SK-N-SH (cell line): ENCODE measurements at regions not wholly inside any gene's neighbourhood (a gene's known extent, or its start where the extent isn't known, plus 50 kb on each side); places are given as distances from the start of the nearest gene placed in this dataset.

Source experiments
- CTCF ChIA-PET: fragments of 300-600, 350-600 bp; formaldehyde crosslinking; extraction: SDS; loops from one replicate; lab custom pipeline; 2021; lab: Yijun Ruan, JAX
- POLR2A ChIA-PET: fragments of 350-600 bp; sonication (Branson Sonifier 250); formaldehyde crosslinking; extraction: SDS; loops from one replicate; lab custom pipeline; 2020; ENCODE audit warnings: antibody characterized with exemption, inconsistent platforms; lab: Yijun Ruan, JAX
- DNase-seq: peaks from one replicate; pipeline ENCODE4 v3.0.0; 2012
- H2AFZ ChIP-seq: fragments of 200-600 bp; sonication (generic); 2 replicates; pipeline ENCODE4 v1.8.1; 2016; ENCODE audit warnings: antibody characterized with exemption, mild to moderate bottlenecking, low read depth
- H3F3A ChIP-seq: fragments of 200-600 bp; sonication (generic); replicated peaks from 2 replicates; pipeline ENCODE3; 2016; ENCODE audit warnings: antibody characterized with exemption, mild to moderate bottlenecking; ENCODE audit not compliant: insufficient read depth
- H3K27ac ChIP-seq, 2 experiments: fragments of 200-500 bp in 1 of 2; fragments of 200-600 bp in 1 of 2; sonication (Bioruptor generic) in 1 of 2; sonication (generic), shearing (Covaris generic) in 1 of 2; 2 replicates each; pipeline versions ENCODE4 v1.5.1 to v1.6.1; 2014 to 2016; ENCODE audit warnings: low read depth in 2 of 2, inconsistent platforms in 1 of 2, low read length in 1 of 2, mild to moderate bottlenecking in 1 of 2, mixed read lengths in 1 of 2
- H3K27me3 ChIP-seq: fragments of 200-600 bp; sonication (generic), shearing (Covaris generic); 2 replicates; pipeline ENCODE4 v1.6.1; 2016; ENCODE audit warnings: mixed run types; ENCODE audit not compliant: insufficient read depth
- H3K36me3 ChIP-seq, 2 experiments: fragments of 200-500 bp in 1 of 2; fragments of 200-600 bp in 1 of 2; sonication (Bioruptor generic) in 1 of 2; sonication (generic) in 1 of 2; replicated peaks in 1 of 2; 2 replicates each; pipeline versions ENCODE3 to v1.5.1; 2014 to 2016; ENCODE audit warnings: low read length in 1 of 2, mild to moderate bottlenecking in 1 of 2; ENCODE audit not compliant: insufficient read depth in 2 of 2, control insufficient read depth in 1 of 2
- H3K4me1 ChIP-seq, 2 experiments: fragments of 200-500 bp in 1 of 2; fragments of 200-600 bp in 1 of 2; sonication (Bioruptor generic) in 1 of 2; sonication (generic), shearing (Covaris generic) in 1 of 2; 2 replicates each; pipeline versions ENCODE4 v1.5.1 to v1.6.1; 2014 to 2016; ENCODE audit warnings: low read depth in 1 of 2, low read length in 1 of 2, mixed run types in 1 of 2; ENCODE audit not compliant: insufficient read depth in 2 of 2, control insufficient read depth in 1 of 2
- H3K4me2 ChIP-seq: fragments of 200-600 bp; sonication (generic), shearing (Covaris generic); 2 replicates; pipeline ENCODE4 v1.6.1; 2017; ENCODE audit warnings: mixed run types
- H3K4me3 ChIP-seq, 2 experiments: fragments of 200-500 bp in 1 of 2; fragments of 200-600 bp in 1 of 2; sonication (Bioruptor generic) in 1 of 2; sonication (generic), shearing (Covaris generic) in 1 of 2; 2 replicates each; pipeline versions ENCODE4 v1.5.1 to v1.8.1; 2014 to 2016; ENCODE audit warnings: low read depth in 2 of 2, inconsistent platforms in 1 of 2, low read length in 1 of 2, mild to moderate bottlenecking in 1 of 2, mixed read lengths in 1 of 2, moderate library complexity in 1 of 2
- H3K79me2 ChIP-seq: fragments of 200-600 bp; sonication (generic); 2 replicates; pipeline ENCODE4 v1.8.1; 2017; ENCODE audit warnings: mild to moderate bottlenecking; ENCODE audit not compliant: insufficient read depth
- H3K9ac ChIP-seq: fragments of 200-600 bp; sonication (generic); 2 replicates; pipeline ENCODE4 v1.6.1; 2017; ENCODE audit warnings: mixed run types
- H3K9me2 ChIP-seq: fragments of 200-600 bp; sonication (generic); 2 replicates; pipeline ENCODE4 v1.6.1; 2017; ENCODE audit warnings: mixed run types
- H3K9me3 ChIP-seq: fragments of 200-600 bp; sonication (generic); 2 replicates; pipeline ENCODE4 v1.6.1; 2017; ENCODE audit warnings: mixed run types, mild to moderate bottlenecking, moderate library complexity
- H4K20me1 ChIP-seq: fragments of 200-600 bp; sonication (generic); 2 replicates; pipeline ENCODE4 v1.6.1; 2017; ENCODE audit warnings: mild to moderate bottlenecking, mixed run types; ENCODE audit not compliant: insufficient read depth
- CHD2 ChIP-seq: fragments of 150-350 bp; IDR thresholded peaks from 2 replicates; pipeline ENCODE4 v1.6.1; 2018; ENCODE audit warnings: low read length; ENCODE audit not compliant: partially characterized antibody
- ELF1 ChIP-seq: IDR thresholded peaks from 2 replicates; pipeline ENCODE4 v1.4.0; 2012
- EP300 ChIP-seq, 2 experiments: IDR thresholded peaks; 2 replicates each; pipeline versions ENCODE4 v1.4.0 to v1.6.1; 2012; ENCODE audit warnings: borderline replicate concordance in 1 of 2, low read depth in 1 of 2, low read length in 1 of 2
- MXI1 ChIP-seq: IDR thresholded peaks from 2 replicates; pipeline ENCODE4 v1.6.1; 2012; ENCODE audit warnings: mild to moderate bottlenecking, low read depth, low read length, improper control_type of control experiment
- NRF1 ChIP-seq: IDR thresholded peaks from 2 replicates; pipeline ENCODE4 v1.6.1; 2012; ENCODE audit warnings: low read depth, mild to moderate bottlenecking, low read length
- POLR2AphosphoS5 ChIP-seq: IDR thresholded peaks from 2 replicates; pipeline ENCODE4 v1.6.1; 2012; ENCODE audit warnings: low read depth, low read length
- RAD21 ChIP-seq: IDR thresholded peaks from 2 replicates; pipeline ENCODE4 v1.6.1; 2012; ENCODE audit warnings: mild to moderate bottlenecking, low read length
- RCOR1 ChIP-seq: fragments of 150-350 bp; IDR thresholded peaks from 2 replicates; pipeline ENCODE4 v1.6.1; 2017; ENCODE audit warnings: antibody characterized with exemption, low read length
- RFX5 ChIP-seq: IDR thresholded peaks from 2 replicates; pipeline ENCODE4 v1.6.1; 2012; ENCODE audit warnings: mild to moderate bottlenecking, improper control_type of control experiment, low read length
- whole genome bisulfite sequencing: methylation state at CpG from one replicate; pipeline ENCODE4 v1.1.6; 2017; ENCODE audit warnings: low lambda C conversion rate; 5-methylcytosine and 5-hydroxymethylcytosine counted together
- TF ChIP-seq, protein P1 (sequence below): IDR thresholded peaks from 2 replicates; pipeline ENCODE4 v1.6.1; 2012; ENCODE audit warnings: mild to moderate bottlenecking, low read depth, low read length, moderate library complexity
- TF ChIP-seq, protein P2 (sequence below): fragments of 150-350 bp; IDR thresholded peaks from 2 replicates; pipeline ENCODE4 v1.6.1; 2017; ENCODE audit warnings: antibody characterized with exemption, low read length, low read depth, borderline replicate concordance
- TF ChIP-seq, protein P3 (sequence below): IDR thresholded peaks from 2 replicates; pipeline ENCODE4; 2012
- TF ChIP-seq, protein P4 (sequence below): fragments of 150-350 bp; IDR thresholded peaks from 2 replicates; pipeline ENCODE4 v1.6.1; 2016; ENCODE audit warnings: mild to moderate bottlenecking, low read depth, low read length
- TF ChIP-seq, protein P5 (sequence below): IDR thresholded peaks from 2 replicates; pipeline ENCODE4 v1.4.0; 2012; ENCODE audit warnings: low read depth, borderline replicate concordance

DNA sequence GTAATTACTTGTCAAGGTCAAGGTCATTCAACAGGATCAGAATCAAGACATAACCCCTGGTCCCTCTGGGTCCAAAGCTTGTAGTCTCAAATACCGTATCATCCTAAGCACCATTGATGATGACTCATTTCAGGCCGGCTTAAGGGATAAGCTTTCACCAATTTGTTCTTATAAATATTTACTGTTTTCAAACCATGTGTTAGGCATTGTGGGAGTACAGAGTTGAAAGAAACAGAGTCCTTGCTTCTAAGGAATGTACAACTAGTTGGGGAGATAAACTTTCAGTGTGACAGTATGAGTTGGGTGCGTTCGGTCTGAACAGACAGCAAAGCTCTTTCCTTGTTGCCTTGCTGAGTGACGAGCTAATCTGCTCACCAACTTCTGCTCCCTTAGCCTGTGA lies 183.5 kb upstream of the MAF start:
- POLR2A ChIA-PET: no interaction called here
- Histone ChIP-seq H3K36me3 (no peaks in the 10 kb centered on the region), H3K27ac (no peak overlapping the region), H3F3A (no peaks in the 10 kb centered on the region), H3K4me1 (no peaks in the 10 kb centered on the region), H3K4me2 (no peak overlapping the region), H3K9ac (no peak overlapping the region), H3K79me2 (no peaks in the 10 kb centered on the region), H3K27me3 (no peaks in the 10 kb centered on the region), H3K9me3 (no peaks in the 10 kb centered on the region), H3K4me3 (no peak overlapping the region), H2AFZ (no peak overlapping the region)
- WGBS: 53% methylated on average over 5 of the region's 5 CpGs
- DNase-seq: no peak
- CTCF ChIA-PET: no interaction called here
- TF ChIP-seq RAD21 (no peak), RFX5 (no peak), EP300 (IDR thresholded peaks at IDR 0.05; ENCODE audit: borderline replicate concordance in 1 of 2, low read depth in 1 of 2, low read length in 1 of 2) (no peak), NRF1 (no peak), POLR2AphosphoS5 (no peak), RCOR1 (no peak), MXI1 (no peak), CHD2 (no peak), ELF1 (no peak)
- TF ChIP-seq, protein P1, sequence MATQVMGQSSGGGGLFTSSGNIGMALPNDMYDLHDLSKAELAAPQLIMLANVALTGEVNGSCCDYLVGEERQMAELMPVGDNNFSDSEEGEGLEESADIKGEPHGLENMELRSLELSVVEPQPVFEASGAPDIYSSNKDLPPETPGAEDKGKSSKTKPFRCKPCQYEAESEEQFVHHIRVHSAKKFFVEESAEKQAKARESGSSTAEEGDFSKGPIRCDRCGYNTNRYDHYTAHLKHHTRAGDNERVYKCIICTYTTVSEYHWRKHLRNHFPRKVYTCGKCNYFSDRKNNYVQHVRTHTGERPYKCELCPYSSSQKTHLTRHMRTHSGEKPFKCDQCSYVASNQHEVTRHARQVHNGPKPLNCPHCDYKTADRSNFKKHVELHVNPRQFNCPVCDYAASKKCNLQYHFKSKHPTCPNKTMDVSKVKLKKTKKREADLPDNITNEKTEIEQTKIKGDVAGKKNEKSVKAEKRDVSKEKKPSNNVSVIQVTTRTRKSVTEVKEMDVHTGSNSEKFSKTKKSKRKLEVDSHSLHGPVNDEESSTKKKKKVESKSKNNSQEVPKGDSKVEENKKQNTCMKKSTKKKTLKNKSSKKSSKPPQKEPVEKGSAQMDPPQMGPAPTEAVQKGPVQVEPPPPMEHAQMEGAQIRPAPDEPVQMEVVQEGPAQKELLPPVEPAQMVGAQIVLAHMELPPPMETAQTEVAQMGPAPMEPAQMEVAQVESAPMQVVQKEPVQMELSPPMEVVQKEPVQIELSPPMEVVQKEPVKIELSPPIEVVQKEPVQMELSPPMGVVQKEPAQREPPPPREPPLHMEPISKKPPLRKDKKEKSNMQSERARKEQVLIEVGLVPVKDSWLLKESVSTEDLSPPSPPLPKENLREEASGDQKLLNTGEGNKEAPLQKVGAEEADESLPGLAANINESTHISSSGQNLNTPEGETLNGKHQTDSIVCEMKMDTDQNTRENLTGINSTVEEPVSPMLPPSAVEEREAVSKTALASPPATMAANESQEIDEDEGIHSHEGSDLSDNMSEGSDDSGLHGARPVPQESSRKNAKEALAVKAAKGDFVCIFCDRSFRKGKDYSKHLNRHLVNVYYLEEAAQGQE: no peak
- TF ChIP-seq, protein P2, sequence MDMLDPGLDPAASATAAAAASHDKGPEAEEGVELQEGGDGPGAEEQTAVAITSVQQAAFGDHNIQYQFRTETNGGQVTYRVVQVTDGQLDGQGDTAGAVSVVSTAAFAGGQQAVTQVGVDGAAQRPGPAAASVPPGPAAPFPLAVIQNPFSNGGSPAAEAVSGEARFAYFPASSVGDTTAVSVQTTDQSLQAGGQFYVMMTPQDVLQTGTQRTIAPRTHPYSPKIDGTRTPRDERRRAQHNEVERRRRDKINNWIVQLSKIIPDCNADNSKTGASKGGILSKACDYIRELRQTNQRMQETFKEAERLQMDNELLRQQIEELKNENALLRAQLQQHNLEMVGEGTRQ: no peak
- TF ChIP-seq, protein P3, sequence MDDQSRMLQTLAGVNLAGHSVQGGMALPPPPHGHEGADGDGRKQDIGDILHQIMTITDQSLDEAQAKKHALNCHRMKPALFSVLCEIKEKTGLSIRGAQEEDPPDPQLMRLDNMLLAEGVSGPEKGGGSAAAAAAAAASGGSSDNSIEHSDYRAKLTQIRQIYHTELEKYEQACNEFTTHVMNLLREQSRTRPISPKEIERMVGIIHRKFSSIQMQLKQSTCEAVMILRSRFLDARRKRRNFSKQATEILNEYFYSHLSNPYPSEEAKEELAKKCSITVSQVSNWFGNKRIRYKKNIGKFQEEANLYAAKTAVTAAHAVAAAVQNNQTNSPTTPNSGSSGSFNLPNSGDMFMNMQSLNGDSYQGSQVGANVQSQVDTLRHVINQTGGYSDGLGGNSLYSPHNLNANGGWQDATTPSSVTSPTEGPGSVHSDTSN: no peak
- TF ChIP-seq, protein P4, sequence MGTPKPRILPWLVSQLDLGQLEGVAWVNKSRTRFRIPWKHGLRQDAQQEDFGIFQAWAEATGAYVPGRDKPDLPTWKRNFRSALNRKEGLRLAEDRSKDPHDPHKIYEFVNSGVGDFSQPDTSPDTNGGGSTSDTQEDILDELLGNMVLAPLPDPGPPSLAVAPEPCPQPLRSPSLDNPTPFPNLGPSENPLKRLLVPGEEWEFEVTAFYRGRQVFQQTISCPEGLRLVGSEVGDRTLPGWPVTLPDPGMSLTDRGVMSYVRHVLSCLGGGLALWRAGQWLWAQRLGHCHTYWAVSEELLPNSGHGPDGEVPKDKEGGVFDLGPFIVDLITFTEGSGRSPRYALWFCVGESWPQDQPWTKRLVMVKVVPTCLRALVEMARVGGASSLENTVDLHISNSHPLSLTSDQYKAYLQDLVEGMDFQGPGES: no peak
- TF ChIP-seq, protein P5, sequence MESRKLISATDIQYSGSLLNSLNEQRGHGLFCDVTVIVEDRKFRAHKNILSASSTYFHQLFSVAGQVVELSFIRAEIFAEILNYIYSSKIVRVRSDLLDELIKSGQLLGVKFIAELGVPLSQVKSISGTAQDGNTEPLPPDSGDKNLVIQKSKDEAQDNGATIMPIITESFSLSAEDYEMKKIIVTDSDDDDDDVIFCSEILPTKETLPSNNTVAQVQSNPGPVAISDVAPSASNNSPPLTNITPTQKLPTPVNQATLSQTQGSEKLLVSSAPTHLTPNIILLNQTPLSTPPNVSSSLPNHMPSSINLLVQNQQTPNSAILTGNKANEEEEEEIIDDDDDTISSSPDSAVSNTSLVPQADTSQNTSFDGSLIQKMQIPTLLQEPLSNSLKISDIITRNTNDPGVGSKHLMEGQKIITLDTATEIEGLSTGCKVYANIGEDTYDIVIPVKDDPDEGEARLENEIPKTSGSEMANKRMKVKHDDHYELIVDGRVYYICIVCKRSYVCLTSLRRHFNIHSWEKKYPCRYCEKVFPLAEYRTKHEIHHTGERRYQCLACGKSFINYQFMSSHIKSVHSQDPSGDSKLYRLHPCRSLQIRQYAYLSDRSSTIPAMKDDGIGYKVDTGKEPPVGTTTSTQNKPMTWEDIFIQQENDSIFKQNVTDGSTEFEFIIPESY: no peak
- TF ChIP-seq, all 33 proteins: peak for 0
- Histone ChIP-seq H3K9me2 (no peaks in the 10 kb centered on the region), H4K20me1 (no peaks in the 10 kb centered on the region)
